Naive B cell (primary cell): ENCODE measurements at regions not wholly inside any gene's neighbourhood (a gene's known extent, or its start where the extent isn't known, plus 50 kb on each side); places are given as distances from the start of the nearest gene placed in this dataset.
"Not testable (repeated sequence)": the region's sequence is repeated elsewhere in the genome, so short reads cannot be mapped to it uniquely, and the experiment has no call there.

Experiments used
- ATAC-seq, 2 donors: fragments of 150-1000 bp; cut with Tn5 transposase; 2 replicates each; pipeline ENCODE4 v1.10.0; 2021; ENCODE audit warnings: low read depth in 2 of 2, mild to moderate bottlenecking in 2 of 2, moderate library complexity in 2 of 2
- DNase-seq: peaks from one replicate; pipeline ENCODE4 v3.0.0; 2022
- H3K27ac Mint-ChIP-seq, 6 donors: one replicate each; pipeline ENCODE4 v1.8.0; 2020 to 2022; ENCODE audit warnings: mild to moderate bottlenecking in 6 of 6, mixed read lengths in 6 of 6, moderate library complexity in 5 of 6, inconsistent platforms in 2 of 6
- H3K27me3 Mint-ChIP-seq, 3 donors: one replicate each; pipeline ENCODE4 v1.8.0; 2021 to 2022; ENCODE audit warnings: mixed read lengths in 3 of 3, mild to moderate bottlenecking in 1 of 3
- H3K36me3 Mint-ChIP-seq, 2 donors: one replicate each; pipeline ENCODE4 v1.8.0; 2020 to 2022; ENCODE audit warnings: mixed read lengths in 2 of 2, inconsistent platforms in 1 of 2, mild to moderate bottlenecking in 1 of 2
- H3K4me1 Mint-ChIP-seq, 3 donors: one replicate each; pipeline ENCODE4 v1.8.0; 2020 to 2022; ENCODE audit warnings: mixed read lengths in 3 of 3, inconsistent platforms in 1 of 3, mild to moderate bottlenecking in 1 of 3, moderate library complexity in 1 of 3
- H3K4me3 Mint-ChIP-seq, 8 donors: one replicate each; pipeline ENCODE4 v1.8.0; 2020 to 2022; ENCODE audit warnings: mild to moderate bottlenecking in 8 of 8, mixed read lengths in 8 of 8, moderate library complexity in 8 of 8, inconsistent platforms in 2 of 8
- H3K9me3 Mint-ChIP-seq, 7 donors: one replicate each; pipeline ENCODE4 v1.8.0; 2020 to 2022; ENCODE audit warnings: mixed read lengths in 7 of 7, mild to moderate bottlenecking in 5 of 7, inconsistent platforms in 2 of 7, moderate library complexity in 1 of 7

- not testable (repeated sequence) for H3K4me1 Mint-ChIP-seq, H3K9me3 Mint-ChIP-seq, DNase-seq, H3K36me3 Mint-ChIP-seq, ATAC-seq, H3K4me3 Mint-ChIP-seq, H3K27ac Mint-ChIP-seq
- peaks cover 8 to 13% (median 9%) of the 10 kb centered on the region in 3 donors for H3K27me3 Mint-ChIP-seq
Observed at GRCh38 chr15:77897113-77897895, 180.2 kb downstream of the TBC1D2B start.

- not testable (repeated sequence) for DNase-seq, H3K36me3 Mint-ChIP-seq, H3K27ac Mint-ChIP-seq, H3K9me3 Mint-ChIP-seq, H3K4me3 Mint-ChIP-seq, ATAC-seq
- Mint-ChIP-seq H3K27me3 (peaks cover 8 to 21% (median 17%) of the 10 kb centered on the region in 3 donors), H3K4me1 (peaks cover 7 to 19% (median 14%) of the 10 kb centered on the region in 3 donors)
Observed at GRCh38 chr15:77896147-77897112, 181.1 kb downstream of the TBC1D2B start.

- ATAC-seq, result no peak
- Mint-ChIP-seq H3K4me3 (no peak overlapping the region), H3K9me3 (no peaks in the 10 kb centered on the region), H3K27me3 (peaks cover 8 to 25% (median 17%) of the 10 kb centered on the region in 3 donors), H3K36me3 (no peaks in the 10 kb centered on the region), H3K4me1 (peaks cover 8 to 25% (median 21%) of the 10 kb centered on the region in 3 donors), H3K27ac (no peak overlapping the region)
- no peak for DNase-seq
Observed at GRCh38 chr15:77895742-77896141, 181.8 kb downstream of the TBC1D2B start.

- peak overlapping the region in 1 of 8 donors; percentile 33 for H3K4me3 Mint-ChIP-seq
- H3K36me3 Mint-ChIP-seq, ATAC-seq, H3K9me3 Mint-ChIP-seq, DNase-seq: not testable (repeated sequence)
- H3K4me1 Mint-ChIP-seq, result peaks cover 8 to 27% (median 23%) of the 10 kb centered on the region in 3 donors
- peaks cover 8 to 25% (median 17%) of the 10 kb centered on the region in 3 donors for H3K27me3 Mint-ChIP-seq
- peak overlapping the region in 1 of 6 donors; percentile 90 for H3K27ac Mint-ChIP-seq
Observed at GRCh38 chr15:77895145-77895544, 182.4 kb downstream of the TBC1D2B start.

- DNase-seq, H3K9me3 Mint-ChIP-seq, H3K27ac Mint-ChIP-seq, ATAC-seq, H3K36me3 Mint-ChIP-seq: not testable (repeated sequence)
- H3K4me1 Mint-ChIP-seq, result peaks cover 11 to 32% (median 23%) of the 10 kb centered on the region in 3 donors
- peak overlapping the region in 1 of 8 donors; percentile 63 for H3K4me3 Mint-ChIP-seq
- H3K27me3 Mint-ChIP-seq, result peaks cover 8 to 29% (median 24%) of the 10 kb centered on the region in 3 donors
Observed at GRCh38 chr15:77893671-77894640, 183.6 kb downstream of the TBC1D2B start.

- H3K27me3 Mint-ChIP-seq, result peaks cover 8 to 30% (median 24%) of the 10 kb centered on the region in 3 donors
- peaks cover 11 to 32% (median 23%) of the 10 kb centered on the region in 3 donors for H3K4me1 Mint-ChIP-seq
- not testable (repeated sequence) for DNase-seq, H3K4me3 Mint-ChIP-seq, H3K36me3 Mint-ChIP-seq, ATAC-seq, H3K27ac Mint-ChIP-seq, H3K9me3 Mint-ChIP-seq
Observed at GRCh38 chr15:77893246-77893645, 184.3 kb downstream of the TBC1D2B start.

- Mint-ChIP-seq H3K27ac (no peak overlapping the region), H3K36me3 (no peaks in the 10 kb centered on the region)
Observed at GRCh38 chr15:77892335-77892734, 185.2 kb downstream of the TBC1D2B start.

GRCh38 chr15:77891862-77892261 lies 185.6 kb downstream of the TBC1D2B start:
- not testable (repeated sequence) for H3K9me3 Mint-ChIP-seq, H3K27ac Mint-ChIP-seq, ATAC-seq, H3K36me3 Mint-ChIP-seq, DNase-seq
- Mint-ChIP-seq H3K4me3 (peak overlapping the region in 4 of 8 donors; percentile 28 to 56 (median 42)), H3K27me3 (peaks cover 8 to 30% (median 24%) of the 10 kb centered on the region in 3 donors), H3K4me1 (peaks cover 11 to 32% (median 23%) of the 10 kb centered on the region in 3 donors)

More at GRCh38 chr15:77892335-77892734, 185.2 kb downstream of the TBC1D2B start:
- peak overlapping the region in 1 of 8 donors; percentile 38 for H3K4me3 Mint-ChIP-seq
- H3K4me1 Mint-ChIP-seq, result peaks cover 11 to 32% (median 23%) of the 10 kb centered on the region in 3 donors
- DNase-seq (no peak), ATAC-seq (no peak)
- peaks cover 8 to 30% (median 24%) of the 10 kb centered on the region in 3 donors for H3K27me3 Mint-ChIP-seq
- no peaks in the 10 kb centered on the region for H3K9me3 Mint-ChIP-seq

GRCh38 chr15:77890911-77891801 lies 186.4 kb downstream of the TBC1D2B start:
- H3K27ac Mint-ChIP-seq, result peak overlapping the region in 1 of 6 donors; percentile 45
- H3K36me3 Mint-ChIP-seq, H3K9me3 Mint-ChIP-seq, DNase-seq: not testable (repeated sequence)
- ATAC-seq, result peak; percentile 89 to 94
- H3K27me3 Mint-ChIP-seq, result peaks cover 8 to 30% (median 24%) of the 10 kb centered on the region in 3 donors
- H3K4me1 Mint-ChIP-seq, result peaks cover 11 to 32% (median 23%) of the 10 kb centered on the region in 3 donors
- peak overlapping the region in 5 of 8 donors; percentile 4 to 80 (median 40) for H3K4me3 Mint-ChIP-seq

GRCh38 chr15:77889828-77890725 lies 187.4 kb downstream of the TBC1D2B start:
- Mint-ChIP-seq H3K4me1 (peaks cover 11 to 29% (median 21%) of the 10 kb centered on the region in 3 donors), H3K27me3 (peaks cover 4 to 26% (median 19%) of the 10 kb centered on the region in 3 donors), H3K4me3 (peak overlapping the region in 1 of 8 donors; percentile 29), H3K27ac (peak overlapping the region in 2 of 6 donors; percentile 65 to 74)
- DNase-seq, H3K9me3 Mint-ChIP-seq, ATAC-seq, H3K36me3 Mint-ChIP-seq: not testable (repeated sequence)
